ENCODE measurements at regions not wholly inside any gene's neighbourhood (a gene's known extent, or its start where the extent isn't known, plus 50 kb on each side); places are given as distances from the start of the nearest gene placed in this dataset.

- Histone ChIP-seq H3K9me3 (ENCODE audit: low read depth) (peaks cover 22% of the 10 kb centered on the region), H3K27ac (no peak overlapping the region), H3K9ac (no peak overlapping the region), H4K20me1 (ENCODE audit: low read depth) (no peaks in the 10 kb centered on the region), H3F3A (ENCODE audit: low read depth) (peaks cover 22% of the 10 kb centered on the region), H2AFZ (replicated peaks) (no peak overlapping the region), H3K27me3 (no peaks in the 10 kb centered on the region), H3K79me2 (ENCODE audit: low read depth) (no peaks in the 10 kb centered on the region), H3K4me1 (peaks cover 14% of the 10 kb centered on the region), H3K36me3 (no peaks in the 10 kb centered on the region), H3K4me3 (no peak overlapping the region), H3K4me2 (no peak overlapping the region)
- DNase-seq (ENCODE audit: low spot score), result no peak
- TF ChIP-seq EZH2 (IDR thresholded peaks at IDR 0.05), result no peak
- no peak for TF ChIP-seq EZH2phosphoT487 (IDR thresholded peaks at IDR 0.05)
- no peak for TF ChIP-seq CTCF (IDR thresholded peaks at IDR 0.05)
- peaks cover 13% of the 10 kb centered on the region for H3K9me3 Mint-ChIP-seq
- peaks cover 7% of the 10 kb centered on the region for H3K27me3 Mint-ChIP-seq (ENCODE audit: insufficient read depth, low read depth)
- no peak overlapping the region for H3K27ac Mint-ChIP-seq
- peaks cover 18% of the 10 kb centered on the region for H3K4me1 Mint-ChIP-seq
- H3K36me3 Mint-ChIP-seq, result no peaks in the 10 kb centered on the region
- H3K4me3 Mint-ChIP-seq, result no peak overlapping the region
Measured at GRCh38 chr5:66518753-66519152, 77.4 kb upstream of the MAST4 start.

GRCh38 chr5:66519626-66520025 is 76.6 kb upstream of the MAST4 start:
- H3K9me3 ChIP-seq (ENCODE audit: low read depth), result peaks cover 22% of the 10 kb centered on the region
- H3K4me1 ChIP-seq, result peaks cover 14% of the 10 kb centered on the region
- no peak overlapping the region for H3K4me2 ChIP-seq
- TF ChIP-seq CTCF (IDR thresholded peaks at IDR 0.05), result no peak
- H3K27me3 ChIP-seq, result no peaks in the 10 kb centered on the region
- H3K79me2 ChIP-seq (ENCODE audit: low read depth), result no peaks in the 10 kb centered on the region
- H3K36me3 ChIP-seq, result no peaks in the 10 kb centered on the region
- Mint-ChIP-seq H3K4me1 (peaks cover 18% of the 10 kb centered on the region), H3K27me3 (ENCODE audit: insufficient read depth, low read depth) (peaks cover 7% of the 10 kb centered on the region), H3K4me3 (no peak overlapping the region), H3K27ac (no peak overlapping the region), H3K9me3 (peaks cover 13% of the 10 kb centered on the region), H3K36me3 (no peaks in the 10 kb centered on the region)
- H3K4me3 ChIP-seq, result no peak overlapping the region
- no peak for DNase-seq (ENCODE audit: low spot score)
- no peak overlapping the region for H3K9ac ChIP-seq
- peaks cover 22% of the 10 kb centered on the region for H3F3A ChIP-seq (ENCODE audit: low read depth)
- H4K20me1 ChIP-seq (ENCODE audit: low read depth), result no peaks in the 10 kb centered on the region
- H3K27ac ChIP-seq, result no peak overlapping the region
- no peak overlapping the region for H2AFZ ChIP-seq (replicated peaks)

GRCh38 chr5:66520854-66521253 is 75.3 kb upstream of the MAST4 start:
- TF ChIP-seq EZH2phosphoT487 (IDR thresholded peaks at IDR 0.05) (no peak), CTCF (IDR thresholded peaks at IDR 0.05) (no peak), EZH2 (IDR thresholded peaks at IDR 0.05) (no peak)
- peaks cover 18% of the 10 kb centered on the region for H3K4me1 Mint-ChIP-seq
- H3K4me1 ChIP-seq, result peaks cover 14% of the 10 kb centered on the region
- H3K9me3 Mint-ChIP-seq, result peaks cover 13% of the 10 kb centered on the region
- H3K4me3 Mint-ChIP-seq, result no peak overlapping the region
- H3K36me3 Mint-ChIP-seq, result no peaks in the 10 kb centered on the region
- no peak overlapping the region for H3K9ac ChIP-seq
- H3K27me3 ChIP-seq, result no peaks in the 10 kb centered on the region
- no peak overlapping the region for H3K4me2 ChIP-seq
- peaks cover 4% of the 10 kb centered on the region for H3K27me3 Mint-ChIP-seq (ENCODE audit: insufficient read depth, low read depth)
- H3K79me2 ChIP-seq (ENCODE audit: low read depth), result no peaks in the 10 kb centered on the region
- no peak overlapping the region for H3K27ac ChIP-seq
- H3K9me3 ChIP-seq (ENCODE audit: low read depth), result peaks cover 22% of the 10 kb centered on the region
- H2AFZ ChIP-seq (replicated peaks), result no peak overlapping the region
- no peak overlapping the region for H3K27ac Mint-ChIP-seq
- H3K4me3 ChIP-seq, result no peak overlapping the region
- no peaks in the 10 kb centered on the region for H4K20me1 ChIP-seq (ENCODE audit: low read depth)
- H3K36me3 ChIP-seq, result no peaks in the 10 kb centered on the region
- H3F3A ChIP-seq (ENCODE audit: low read depth), result peaks cover 22% of the 10 kb centered on the region
- DNase-seq (ENCODE audit: low spot score), result no peak

All from neural progenitor cell (in vitro differentiated cells).